DMS53 treated with DMSO at 0.1 percent for 48 hours (cell line): ENCODE measurements at regions not wholly inside any gene's neighbourhood (a gene's known extent, or its start where the extent isn't known, plus 50 kb on each side); places are given as distances from the start of the nearest gene placed in this dataset.

Experiments
- DNase-seq: peaks from one replicate; lab custom pipeline; 2025; ENCODE audit not compliant: unreplicated experiment; lab: John Stamatoyannopoulos, UW

DNA sequence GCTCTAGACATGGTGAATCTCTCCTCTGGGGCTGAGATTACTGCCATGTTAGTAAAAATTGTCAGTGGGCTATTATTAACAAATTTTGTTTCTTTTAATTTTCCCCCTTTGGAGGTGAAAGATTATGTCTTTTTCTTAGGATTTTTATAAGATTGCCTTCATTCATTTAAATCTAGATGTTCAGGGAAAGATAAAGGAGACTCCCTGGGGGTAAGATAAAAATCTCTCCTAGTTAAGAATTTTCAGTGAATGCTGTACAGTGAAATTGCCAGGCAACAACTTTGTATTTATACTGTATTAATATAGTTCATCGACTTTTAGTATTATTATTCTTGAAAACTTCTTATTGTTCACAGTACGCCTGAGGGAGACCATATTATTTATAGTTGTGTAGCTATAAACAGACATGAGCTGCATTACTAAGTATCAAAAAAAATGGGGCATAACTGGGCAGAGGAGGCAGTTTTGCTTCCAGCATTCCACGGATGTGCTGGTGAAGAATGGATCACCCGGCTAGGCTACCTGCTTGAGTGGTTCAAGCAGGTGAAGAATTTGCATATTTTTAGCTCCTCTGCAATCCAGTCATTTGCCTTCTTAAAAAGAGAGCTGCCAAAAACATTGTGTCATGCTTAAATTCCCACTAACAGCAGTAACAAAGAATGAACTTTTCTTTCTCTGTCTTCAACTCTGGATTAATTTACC is 552.1 kb downstream of the DNAJB9 start:
- DNase-seq, result no peak

DNA sequence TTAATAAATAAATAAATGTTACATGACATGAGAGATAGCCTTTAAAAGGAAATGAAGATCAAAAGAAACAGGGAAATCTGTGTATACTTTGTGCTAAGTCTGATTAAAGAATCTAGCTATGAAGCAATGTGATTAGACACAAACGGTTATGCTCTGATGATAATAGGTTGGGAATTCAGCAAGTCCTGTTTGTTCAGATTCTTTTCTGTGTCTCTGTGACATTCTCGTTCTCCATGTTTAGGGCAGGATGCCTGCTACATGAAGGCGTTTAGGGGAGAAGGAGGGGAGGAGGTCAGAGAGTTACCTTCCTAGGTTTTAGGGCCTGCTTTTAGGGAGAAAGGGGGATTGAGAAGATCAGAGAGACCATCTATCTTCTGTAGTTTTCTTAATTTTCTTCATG is 555.3 kb downstream of the DNAJB9 start:
- DNase-seq, result no peak

DNA sequence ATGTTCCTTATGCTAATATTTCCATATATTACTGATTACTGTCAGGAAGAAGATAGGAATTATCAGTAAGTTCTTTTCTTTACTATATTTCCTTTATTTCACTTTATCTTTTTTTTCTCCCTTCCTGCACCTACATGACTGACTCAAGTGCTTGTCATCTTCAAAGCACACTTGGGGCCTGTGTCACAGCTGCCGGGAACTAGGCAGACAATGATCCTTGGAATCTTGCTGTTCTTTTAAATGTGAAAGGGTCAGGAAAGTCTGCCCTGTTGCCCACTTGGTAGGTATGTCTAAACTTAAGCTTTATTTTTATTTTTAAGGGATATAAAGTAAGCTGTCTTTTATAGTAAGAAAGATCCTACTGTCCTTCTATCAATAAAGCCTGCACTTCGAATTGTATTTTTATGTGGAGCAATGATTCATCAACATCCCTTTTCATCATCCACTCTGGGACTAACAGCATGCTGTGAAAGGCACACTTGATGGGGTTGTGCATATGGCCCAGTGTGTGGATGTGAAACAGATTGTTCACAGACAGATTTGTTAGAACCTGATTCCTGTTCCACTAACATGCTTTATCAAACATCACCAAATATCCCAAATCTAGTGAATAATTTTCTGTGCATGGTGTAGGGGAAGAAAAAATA is 556.9 kb downstream of the DNAJB9 start:
- DNase-seq, result no peak

DNA sequence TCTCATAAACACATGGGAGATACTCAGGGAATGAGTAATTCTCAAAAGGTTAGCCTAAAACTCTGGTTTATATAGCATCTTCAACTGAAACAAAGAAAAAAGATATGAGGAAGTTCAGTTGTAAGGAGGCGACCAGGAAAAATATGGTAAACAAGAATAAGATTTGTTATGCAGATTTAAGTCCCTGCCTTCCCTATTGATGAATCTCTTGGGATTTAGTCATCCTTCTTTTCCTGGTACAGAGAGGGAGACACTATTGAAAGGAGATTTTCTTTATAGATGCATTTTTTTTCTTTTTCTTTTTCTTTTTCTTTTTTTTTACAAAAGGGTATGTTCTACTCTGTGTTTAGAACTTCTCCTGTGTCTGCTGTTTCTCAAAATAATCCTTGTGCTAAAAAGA is 557.5 kb downstream of the DNAJB9 start:
- DNase-seq, result no peak

DNA sequence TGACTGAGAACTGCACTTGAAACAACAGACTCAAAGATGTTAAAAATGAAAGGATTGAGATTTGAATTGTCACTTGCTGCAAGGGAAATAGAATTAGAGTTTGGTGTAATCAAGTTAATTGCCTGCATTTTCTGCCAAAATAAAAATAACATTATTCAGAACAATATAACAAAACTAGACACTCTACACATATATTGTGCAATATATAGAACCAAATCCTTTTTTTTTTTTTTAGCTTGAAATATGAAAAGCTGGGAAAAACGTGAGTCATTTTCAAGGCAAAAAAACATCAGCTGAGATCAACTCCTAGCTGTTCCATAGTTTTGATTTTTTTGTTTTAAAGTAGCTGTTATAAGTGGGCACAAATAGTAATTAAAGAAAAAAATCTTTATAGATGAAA is 561.5 kb downstream of the DNAJB9 start:
- DNase-seq, result no peak

DNA sequence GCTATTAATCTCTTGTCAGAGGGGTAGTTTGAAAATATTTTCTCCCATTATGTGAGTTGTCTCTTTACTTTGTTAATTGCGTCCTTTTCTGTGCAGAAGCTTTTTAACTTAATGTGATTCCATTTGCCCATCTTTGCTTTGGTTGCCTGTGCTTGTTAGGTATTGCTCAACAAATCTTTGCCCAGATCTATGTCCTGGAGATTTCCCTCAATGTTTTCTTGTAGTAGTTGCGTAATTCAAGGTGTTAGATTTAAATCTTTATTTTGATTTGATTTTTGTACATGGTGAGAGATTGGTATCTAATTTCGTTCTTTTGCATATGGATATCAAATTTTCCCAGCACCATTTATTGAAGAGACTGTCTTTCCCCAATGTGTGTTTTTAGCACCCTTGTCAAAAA is 567.2 kb downstream of the DNAJB9 start:
- DNase-seq, result no peak

DNA sequence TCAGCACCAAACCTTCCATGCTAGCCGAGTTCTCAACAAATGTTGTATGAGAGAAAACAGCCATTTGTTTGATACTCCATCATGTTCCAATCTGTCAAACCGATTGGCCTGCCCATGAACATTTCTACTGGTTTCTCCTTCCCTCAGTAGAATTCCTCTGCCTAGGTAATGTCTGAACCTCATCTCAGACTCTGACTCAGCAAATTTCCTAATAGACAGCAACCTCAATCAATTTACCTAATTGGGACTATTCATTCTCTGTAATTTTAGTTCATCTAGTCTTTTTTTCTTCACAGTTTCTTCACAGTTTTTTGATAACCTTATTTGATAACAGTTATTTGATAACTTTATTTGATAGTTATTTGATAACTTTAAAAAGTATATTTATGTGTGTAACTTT is 585.1 kb downstream of the DNAJB9 start:
- no peak for DNase-seq

DNA sequence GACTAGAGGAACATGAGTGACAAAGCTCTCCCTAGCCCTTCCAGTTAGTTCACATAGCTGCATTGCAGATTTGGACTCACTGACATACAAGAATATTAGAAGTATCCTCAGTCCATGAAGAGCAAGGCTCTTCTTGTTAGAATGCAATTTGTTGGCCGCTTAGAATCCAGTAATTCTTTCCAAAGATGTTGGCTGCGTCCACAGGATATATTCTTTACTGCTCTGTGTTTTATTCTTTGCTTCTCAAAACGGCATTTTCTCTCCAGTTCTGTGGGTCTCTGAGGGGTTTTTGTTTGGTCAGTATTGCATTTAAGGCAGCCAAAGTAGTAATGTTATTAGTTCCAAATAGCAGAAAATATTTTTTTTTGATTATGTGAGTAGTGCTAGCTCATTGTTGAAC is 588.6 kb downstream of the DNAJB9 start:
- DNase-seq, result no peak

DNA sequence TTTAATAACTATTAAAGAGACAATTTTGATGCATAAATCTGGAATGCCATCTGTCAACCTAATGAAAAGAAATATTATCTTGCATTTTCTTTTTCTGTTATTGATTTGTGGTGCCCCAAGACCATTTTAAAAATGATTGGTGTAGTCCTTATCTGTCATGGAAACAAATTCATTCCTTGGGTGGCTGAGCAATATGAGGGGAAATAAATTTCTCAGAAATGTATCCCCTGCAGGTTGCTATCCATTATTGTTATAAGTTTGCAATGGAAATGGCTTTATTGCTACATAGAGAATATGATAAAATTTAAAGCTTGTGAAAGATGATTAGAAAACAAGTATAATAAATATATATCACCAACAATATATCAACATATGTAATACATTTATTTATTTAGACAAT is 607.0 kb downstream of the DNAJB9 start:
- DNase-seq, result no peak

DNA sequence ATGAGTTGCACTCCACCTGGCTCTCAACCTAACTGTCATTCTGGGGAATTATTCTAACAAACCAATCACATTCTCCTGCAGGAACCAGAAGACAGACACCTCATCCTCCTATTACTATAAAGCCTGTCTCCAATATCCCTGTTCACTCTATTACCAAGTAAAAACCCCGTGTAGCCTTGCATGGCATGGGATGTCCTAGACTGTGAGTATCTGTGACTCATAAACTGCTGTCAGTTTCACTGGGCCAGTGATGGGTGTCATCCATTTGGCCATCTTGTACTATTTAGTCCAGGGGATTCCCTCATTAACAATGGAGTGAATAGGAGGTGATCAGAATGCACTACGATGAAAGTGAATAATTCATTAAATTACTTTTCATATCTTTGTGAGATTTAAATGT is 608.7 kb downstream of the DNAJB9 start:
- no peak for DNase-seq

DNA sequence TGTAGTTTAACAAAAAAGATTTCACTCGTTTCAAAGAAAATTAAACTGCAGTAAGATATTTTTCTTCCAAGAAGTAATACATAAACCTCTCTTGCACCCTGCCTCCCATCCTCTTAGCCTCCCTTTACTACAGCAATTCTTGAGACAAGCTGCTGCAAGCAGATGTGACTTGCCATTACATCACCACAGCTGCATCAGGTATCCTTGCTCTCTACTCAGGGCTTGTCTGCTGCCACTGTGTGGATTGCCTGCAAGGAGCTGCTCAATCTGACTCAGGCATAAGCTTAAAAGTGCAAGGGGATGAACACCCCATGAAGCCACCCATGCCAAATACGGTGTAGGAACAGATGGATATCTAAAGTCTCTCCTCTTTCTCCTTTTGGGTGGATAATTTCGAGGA is 609.9 kb downstream of the DNAJB9 start:
- no peak for DNase-seq

DNA sequence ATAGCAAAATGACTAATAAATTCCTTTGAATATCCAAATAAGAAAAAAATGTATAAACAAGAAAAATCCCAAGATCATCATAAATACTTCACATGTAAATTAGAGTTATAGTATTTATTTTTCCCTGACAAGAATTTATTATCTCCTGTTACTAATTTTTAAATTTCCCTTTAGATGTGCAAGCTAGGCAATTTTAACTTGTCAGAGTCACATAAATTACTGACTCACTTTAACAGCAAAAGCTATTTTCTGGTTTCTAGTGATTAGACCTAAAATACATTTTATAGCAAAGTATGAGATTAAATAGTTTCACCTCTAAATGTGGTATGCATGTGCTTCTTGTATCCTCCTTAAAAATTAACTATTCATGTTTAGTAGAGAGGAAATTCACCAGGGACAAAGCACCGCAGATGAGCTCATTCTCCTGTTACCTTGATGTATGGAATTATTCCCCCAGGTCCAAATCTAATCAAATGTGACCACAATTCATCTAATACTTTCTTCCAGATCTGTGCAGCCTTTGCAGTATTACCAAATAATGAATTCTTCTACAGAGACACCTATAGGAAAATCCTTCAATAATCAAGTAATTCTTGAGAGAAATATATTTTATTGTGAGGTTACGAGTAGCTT is 621.2 kb downstream of the DNAJB9 start:
- no peak for DNase-seq

DNA sequence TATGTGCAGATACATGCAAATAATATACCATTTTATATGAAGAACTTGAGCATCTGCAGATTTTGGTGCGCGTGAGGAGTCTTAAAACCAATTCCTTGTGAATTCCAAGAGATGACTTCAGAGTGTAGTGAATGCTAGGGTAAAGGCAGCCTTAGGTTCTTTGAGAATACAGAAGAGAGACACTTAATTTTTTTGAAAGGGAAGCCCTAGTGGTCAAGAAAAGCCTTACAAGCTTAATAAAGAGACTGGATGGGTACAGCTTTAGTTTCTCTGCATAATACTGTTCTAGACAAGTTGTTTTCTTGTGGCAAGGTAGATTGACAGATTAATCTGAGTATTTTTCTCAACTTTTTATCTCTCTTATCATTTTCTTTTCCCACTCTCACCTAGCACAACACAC is 636.5 kb downstream of the DNAJB9 start:
- DNase-seq, result no peak

DNA sequence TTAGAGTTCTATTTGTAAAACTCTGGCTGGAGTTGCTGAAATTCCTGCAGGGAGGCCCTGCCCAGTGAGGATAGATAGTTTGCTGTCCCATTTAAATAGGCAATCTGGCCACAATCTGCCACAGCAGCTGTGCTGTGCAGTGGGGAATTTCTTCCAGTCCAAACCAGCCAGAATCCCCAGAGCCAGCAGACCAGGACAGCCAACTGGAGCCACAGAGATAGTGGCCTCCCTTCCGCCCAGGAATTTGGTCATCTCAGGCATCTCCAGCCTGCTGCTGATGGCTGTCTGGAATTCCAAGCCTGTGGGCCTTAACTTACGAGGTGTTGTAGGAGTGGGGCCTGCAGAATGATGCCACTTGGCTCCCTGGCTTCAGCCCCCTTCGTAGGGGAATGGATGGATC is 643.4 kb downstream of the DNAJB9 start:
- DNase-seq, result no peak

DNA sequence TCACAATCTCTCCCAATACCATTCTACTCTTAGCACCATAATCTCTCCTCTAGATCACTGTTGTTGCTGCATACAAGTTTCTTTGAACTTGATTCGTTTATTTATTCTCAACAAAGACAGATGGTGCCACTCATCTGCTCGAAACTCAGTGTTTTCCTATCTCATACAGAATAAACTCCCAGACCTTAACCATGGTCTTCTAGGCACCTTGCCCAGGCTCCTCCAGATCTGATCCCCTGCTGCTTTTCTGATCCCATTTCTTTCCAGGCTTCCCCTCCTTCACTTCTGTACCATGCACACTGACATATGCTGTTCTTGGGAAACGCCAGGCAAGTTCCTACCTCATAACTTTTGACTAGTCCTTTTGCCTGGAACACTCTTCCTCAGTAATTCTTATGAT is 645.7 kb downstream of the DNAJB9 start:
- DNase-seq, result no peak

DNA sequence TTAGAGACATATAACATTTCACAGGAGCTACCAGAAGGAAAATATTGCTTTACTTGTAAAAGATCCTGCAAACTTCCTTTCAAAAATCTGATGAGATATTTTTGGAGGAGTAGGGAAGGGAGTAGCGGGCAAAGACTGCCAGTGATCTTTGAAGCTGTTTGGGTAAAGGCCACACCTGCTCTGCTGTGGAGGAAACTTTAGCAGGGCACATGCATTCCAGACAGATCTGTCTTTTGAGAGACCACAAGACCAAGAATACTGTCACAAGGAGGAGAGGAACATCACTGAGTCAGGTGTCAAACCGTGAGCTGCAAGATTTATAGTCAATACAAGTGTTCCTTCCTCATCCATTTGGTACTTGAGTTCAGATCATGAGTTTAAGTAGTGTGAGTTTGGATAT is 654.4 kb downstream of the DNAJB9 start:
- no peak for DNase-seq

DNA sequence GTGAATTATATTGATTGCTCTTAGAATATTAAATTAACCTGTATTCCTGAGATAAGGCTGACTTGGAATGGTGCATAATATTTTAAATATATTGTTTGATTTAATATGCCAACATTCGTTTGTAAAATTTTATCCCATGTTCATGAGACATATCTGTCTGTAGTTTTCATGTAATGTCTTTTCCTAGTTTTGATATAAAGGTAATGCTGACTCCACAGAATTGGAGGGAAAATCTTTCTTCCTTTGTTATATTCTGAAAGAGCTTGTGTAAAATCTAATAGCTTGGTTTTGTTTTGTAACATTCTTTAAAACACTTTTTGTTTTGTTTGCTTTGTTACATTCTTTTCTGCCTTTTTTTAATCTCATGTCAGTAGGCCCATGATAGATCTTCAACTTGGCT is 657.0 kb downstream of the DNAJB9 start:
- no peak for DNase-seq

DNA sequence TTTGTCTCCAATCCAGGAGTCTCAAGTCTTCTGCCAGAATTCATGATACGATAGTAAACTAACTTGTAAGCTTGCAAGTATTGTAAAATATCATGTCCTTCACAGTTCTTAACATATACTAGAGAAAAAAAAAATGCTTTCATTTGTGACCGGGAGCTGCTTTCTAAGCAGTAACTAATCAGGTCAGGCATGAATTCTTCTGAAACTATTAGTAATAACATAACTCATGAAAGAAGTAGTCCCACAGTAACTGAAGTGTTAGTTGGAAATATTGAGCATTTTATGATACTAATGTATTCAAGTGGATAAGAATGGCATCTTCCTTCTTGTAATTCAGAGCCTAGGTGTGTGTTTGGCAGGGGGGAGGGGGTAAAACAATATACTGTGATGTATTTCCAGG is 665.6 kb downstream of the DNAJB9 start:
- no peak for DNase-seq

DNA sequence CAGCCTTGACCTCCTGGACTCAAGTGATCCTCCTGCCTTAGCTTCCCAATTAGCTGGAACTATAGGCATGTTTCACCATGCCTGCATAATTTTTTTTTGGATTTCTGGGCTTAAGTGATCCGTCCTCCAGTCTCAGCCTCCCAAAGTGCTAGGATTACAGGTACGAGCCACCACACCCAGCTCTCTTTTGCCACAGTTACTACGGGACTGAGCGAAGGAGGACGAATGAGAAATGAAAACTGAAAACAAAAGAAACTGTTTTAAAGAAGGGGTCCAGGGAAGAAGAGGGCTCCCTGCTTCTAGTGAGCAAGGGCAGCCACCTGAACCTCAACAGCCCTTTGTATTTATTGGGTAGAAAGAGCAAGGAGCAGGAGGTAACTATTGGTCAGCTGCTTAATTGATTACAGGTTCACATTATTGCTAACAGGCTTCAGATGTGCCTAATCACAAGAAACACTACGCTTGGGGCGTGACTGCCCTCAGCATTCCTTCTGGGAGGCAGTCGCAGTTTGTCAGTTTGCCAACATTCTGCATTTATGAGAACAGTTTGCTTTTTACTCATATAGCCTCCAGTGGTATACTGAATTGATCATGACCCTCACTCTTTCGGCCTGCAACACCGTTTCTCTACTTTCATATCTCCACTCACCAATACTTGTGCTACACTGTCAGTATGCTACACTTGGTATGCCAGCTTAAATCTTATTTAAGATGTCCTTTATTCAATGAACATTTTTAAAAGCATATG is 676.8 kb downstream of the DNAJB9 start:
- DNase-seq, result no peak

DNA sequence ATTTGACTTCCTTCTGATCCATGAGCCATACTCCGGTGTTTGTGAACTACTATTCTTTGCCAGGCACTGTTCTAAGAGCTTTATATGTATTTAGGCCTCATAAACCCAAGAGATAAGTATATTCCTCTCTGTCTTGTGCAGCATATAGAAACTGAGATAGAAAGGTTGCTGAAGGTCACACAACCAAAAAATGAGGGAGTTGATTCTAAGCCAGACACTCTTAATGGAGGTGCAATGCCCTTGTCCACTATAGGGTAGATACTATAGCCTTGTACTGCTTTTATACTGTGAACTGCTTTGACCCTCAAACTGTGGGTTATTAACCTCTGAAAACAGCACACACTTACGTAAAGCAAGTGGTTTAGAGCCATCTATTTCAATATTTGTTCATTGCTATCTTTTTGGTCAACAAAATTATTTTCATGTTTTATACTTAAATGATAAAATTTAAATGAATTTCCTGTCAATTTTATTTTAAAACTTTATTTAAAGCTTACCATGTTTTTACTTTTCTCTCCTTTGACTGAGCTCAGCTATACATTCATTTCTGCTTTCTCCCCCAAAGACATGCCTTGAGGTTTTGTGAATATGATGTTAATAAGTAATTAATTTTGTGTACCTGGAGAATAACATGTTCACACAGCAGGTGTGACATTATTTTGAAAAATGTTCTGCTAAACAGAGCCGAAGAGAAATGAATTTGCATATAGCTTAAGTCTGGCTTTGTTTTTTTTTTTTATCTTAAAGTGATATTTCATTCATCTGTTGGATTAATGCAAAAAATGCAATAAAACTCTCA is 687.3 kb downstream of the DNAJB9 start:
- DNase-seq, result no peak

DNA sequence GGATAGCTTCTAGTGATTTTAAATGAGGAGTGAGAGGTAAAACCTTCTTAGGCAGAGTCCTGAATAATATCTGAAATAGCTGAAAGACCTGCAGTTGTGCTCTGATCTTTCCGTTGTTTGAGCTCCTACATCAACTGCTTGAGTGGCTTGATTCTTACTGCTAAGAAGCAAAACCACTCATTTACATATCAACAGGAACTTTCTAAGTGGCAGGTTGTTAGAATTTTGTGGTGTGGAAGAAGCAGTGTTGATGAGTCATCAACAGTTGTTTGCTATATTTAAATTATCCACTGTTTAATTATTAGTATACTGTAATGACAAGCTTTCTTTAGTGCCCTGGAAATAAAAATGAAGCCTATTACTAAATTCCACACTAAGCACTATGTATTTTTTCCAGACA is 689.5 kb downstream of the DNAJB9 start:
- no peak for DNase-seq
